Panc1 (cell line): ENCODE measurements at regions not wholly inside any gene's neighbourhood (a gene's known extent, or its start where the extent isn't known, plus 50 kb on each side); places are given as distances from the start of the nearest gene placed in this dataset.

Experiments
- ATAC-seq: fragments of 200-7000 bp; cut with Tn5 transposase; 2 replicates; pipeline ENCODE4 v1.9.1; 2020; ENCODE audit warnings: mild to moderate bottlenecking, moderate library complexity
- BruUV-seq: library from RNA; stranded (reverse); fragments of 400-500 nt; replicated peaks from 2 replicates; lab custom pipeline; 2021; lab: Mats Ljungman, UMichigan
- CTCF ChIA-PET: fragments of 300-600 bp; sonication (Branson Sonifier 250); formaldehyde crosslinking; loops from one replicate; lab custom pipeline; 2022; ENCODE audit warnings: antibody characterized with exemption; lab: Charles Lee
- POLR2A ChIA-PET: fragments of 300-600 bp; sonication (Branson Sonifier 250); formaldehyde crosslinking; loops from one replicate; lab custom pipeline; 2022; ENCODE audit warnings: antibody characterized with exemption; lab: Charles Lee
- DNase-seq: peaks from one replicate; pipeline ENCODE4 v3.0.0-alpha.2; 2010; ENCODE audit warnings: low read depth, low spot score
- H3K27ac ChIP-seq: 2 replicates; pipeline ENCODE4 v1.5.1; 2011; ENCODE audit warnings: mild to moderate bottlenecking, low read length, inconsistent platforms
- H3K27me3 ChIP-seq: fragments of 200-500 bp; sonication (Bioruptor generic); 2 replicates; pipeline ENCODE4 v1.6.0; 2014; ENCODE audit warnings: low read length, inconsistent platforms; ENCODE audit not compliant: control insufficient read depth, insufficient read depth
- H3K36me3 ChIP-seq: fragments of 200-500 bp; sonication (Bioruptor generic); 2 replicates; pipeline ENCODE4 v1.5.1; 2014; ENCODE audit warnings: inconsistent platforms, mild to moderate bottlenecking, low read length, moderate library complexity; ENCODE audit not compliant: control insufficient read depth, insufficient read depth
- H3K4me1 ChIP-seq: 2 replicates; pipeline ENCODE4 v1.5.1; 2011; ENCODE audit warnings: inconsistent platforms, mild to moderate bottlenecking, low read length, moderate library complexity; ENCODE audit not compliant: control insufficient read depth, insufficient read depth
- H3K4me3 ChIP-seq, 2 experiments: 2 replicates each; pipeline ENCODE4 v1.5.1; 2011 to 2012; ENCODE audit warnings: low read depth in 2 of 2, low read length in 2 of 2, mild to moderate bottlenecking in 2 of 2, inconsistent platforms in 1 of 2, moderate library complexity in 1 of 2
- H3K9me3 ChIP-seq: fragments of 200-500 bp; sonication (Bioruptor generic); 2 replicates; pipeline ENCODE4 v1.5.1; 2014; ENCODE audit warnings: low read depth, mild to moderate bottlenecking, inconsistent platforms, low read length, moderate library complexity; ENCODE audit not compliant: control insufficient read depth, insufficient read depth
- CTCF ChIP-seq: fragments of 450-650 bp; IDR thresholded peaks from 2 replicates; pipeline ENCODE4 v1.5.1; 2017; ENCODE audit warnings: mild to moderate bottlenecking
- POLR2AphosphoS5 ChIP-seq: IDR thresholded peaks from 2 replicates; pipeline ENCODE4 v1.6.1; 2012; ENCODE audit warnings: mild to moderate bottlenecking, low read depth, low read length, moderate library complexity
- SIN3A ChIP-seq: IDR thresholded peaks from 2 replicates; pipeline ENCODE4 v1.6.1; 2012; ENCODE audit warnings: low read depth, mild to moderate bottlenecking, low read length, moderate library complexity, borderline replicate concordance; ENCODE audit not compliant: insufficient read depth
- TCF7L2 ChIP-seq: IDR thresholded peaks from 2 replicates; pipeline ENCODE4 v1.6.1; 2011; ENCODE audit warnings: mild to moderate bottlenecking, low read depth, low read length, inconsistent platforms
- in situ Hi-C: cut with HindIII; loops from 2 replicates; pipeline ENCODE4 v1.10.0; 2016; ENCODE audit warnings: low sequenced_read_pairs, low pct_unique_long_range_greater_than_20kb
- intact Hi-C: fragments of 100-400 bp; cut with micrococcal nuclease; formaldehyde crosslinking; loops from one replicate; pipeline ENCODE4 v1.10.0; 2022; ENCODE audit not compliant: unreplicated experiment
- TF ChIP-seq, protein P1 (sequence below), 2 experiments: IDR thresholded peaks; 2 replicates each; pipeline ENCODE4 v1.6.1; 2011 to 2012; ENCODE audit warnings: low read depth in 2 of 2, control low read depth in 1 of 2, low read length in 1 of 2, mild to moderate bottlenecking in 1 of 2, moderate library complexity in 1 of 2; ENCODE audit not compliant: insufficient read depth in 1 of 2

DNA sequence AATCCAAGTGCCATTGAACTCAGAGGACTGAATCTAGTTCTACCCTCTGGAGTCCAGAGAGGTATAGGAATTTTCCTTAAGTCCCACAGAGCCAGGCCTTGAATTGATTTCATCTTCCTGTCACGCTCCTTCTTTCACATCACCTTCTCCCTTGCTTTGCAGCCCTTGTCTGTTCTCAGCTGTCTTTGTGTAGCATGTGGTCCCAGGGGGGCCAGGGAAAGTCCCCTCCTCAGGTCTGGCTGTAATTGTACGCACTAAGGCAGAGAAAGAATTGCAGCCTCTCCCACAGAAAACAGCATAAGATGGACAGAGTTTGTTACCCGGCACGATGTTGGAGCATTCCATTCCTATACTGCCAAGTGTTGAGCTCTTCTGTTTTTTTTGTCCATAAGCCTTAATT is 153.6 kb downstream of the FAM78B start:
- Histone ChIP-seq H3K4me3 (no peak overlapping the region), H3K4me1 (no peaks in the 10 kb centered on the region), H3K9me3 (no peaks in the 10 kb centered on the region), H3K27me3 (no peaks in the 10 kb centered on the region), H3K36me3 (no peaks in the 10 kb centered on the region), H3K27ac (no peak overlapping the region)
- BruUV-seq, result no TSS peak
- CTCF ChIA-PET, result no interaction called here
- intact Hi-C loops (no loop called here), in situ Hi-C loops (no loop called here)
- DNase-seq (no peak), ATAC-seq (no peak)
- POLR2A ChIA-PET, result no interaction called here
- TF ChIP-seq SIN3A (no peak), TCF7L2 (no peak), CTCF (no peak), POLR2AphosphoS5 (no peak)
- TF ChIP-seq, protein P1, sequence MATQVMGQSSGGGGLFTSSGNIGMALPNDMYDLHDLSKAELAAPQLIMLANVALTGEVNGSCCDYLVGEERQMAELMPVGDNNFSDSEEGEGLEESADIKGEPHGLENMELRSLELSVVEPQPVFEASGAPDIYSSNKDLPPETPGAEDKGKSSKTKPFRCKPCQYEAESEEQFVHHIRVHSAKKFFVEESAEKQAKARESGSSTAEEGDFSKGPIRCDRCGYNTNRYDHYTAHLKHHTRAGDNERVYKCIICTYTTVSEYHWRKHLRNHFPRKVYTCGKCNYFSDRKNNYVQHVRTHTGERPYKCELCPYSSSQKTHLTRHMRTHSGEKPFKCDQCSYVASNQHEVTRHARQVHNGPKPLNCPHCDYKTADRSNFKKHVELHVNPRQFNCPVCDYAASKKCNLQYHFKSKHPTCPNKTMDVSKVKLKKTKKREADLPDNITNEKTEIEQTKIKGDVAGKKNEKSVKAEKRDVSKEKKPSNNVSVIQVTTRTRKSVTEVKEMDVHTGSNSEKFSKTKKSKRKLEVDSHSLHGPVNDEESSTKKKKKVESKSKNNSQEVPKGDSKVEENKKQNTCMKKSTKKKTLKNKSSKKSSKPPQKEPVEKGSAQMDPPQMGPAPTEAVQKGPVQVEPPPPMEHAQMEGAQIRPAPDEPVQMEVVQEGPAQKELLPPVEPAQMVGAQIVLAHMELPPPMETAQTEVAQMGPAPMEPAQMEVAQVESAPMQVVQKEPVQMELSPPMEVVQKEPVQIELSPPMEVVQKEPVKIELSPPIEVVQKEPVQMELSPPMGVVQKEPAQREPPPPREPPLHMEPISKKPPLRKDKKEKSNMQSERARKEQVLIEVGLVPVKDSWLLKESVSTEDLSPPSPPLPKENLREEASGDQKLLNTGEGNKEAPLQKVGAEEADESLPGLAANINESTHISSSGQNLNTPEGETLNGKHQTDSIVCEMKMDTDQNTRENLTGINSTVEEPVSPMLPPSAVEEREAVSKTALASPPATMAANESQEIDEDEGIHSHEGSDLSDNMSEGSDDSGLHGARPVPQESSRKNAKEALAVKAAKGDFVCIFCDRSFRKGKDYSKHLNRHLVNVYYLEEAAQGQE (IDR thresholded peaks at IDR 0.05; ENCODE audit: insufficient read depth in 1 of 2, low read depth in 2 of 2, low read length in 1 of 2), result no peak

DNA sequence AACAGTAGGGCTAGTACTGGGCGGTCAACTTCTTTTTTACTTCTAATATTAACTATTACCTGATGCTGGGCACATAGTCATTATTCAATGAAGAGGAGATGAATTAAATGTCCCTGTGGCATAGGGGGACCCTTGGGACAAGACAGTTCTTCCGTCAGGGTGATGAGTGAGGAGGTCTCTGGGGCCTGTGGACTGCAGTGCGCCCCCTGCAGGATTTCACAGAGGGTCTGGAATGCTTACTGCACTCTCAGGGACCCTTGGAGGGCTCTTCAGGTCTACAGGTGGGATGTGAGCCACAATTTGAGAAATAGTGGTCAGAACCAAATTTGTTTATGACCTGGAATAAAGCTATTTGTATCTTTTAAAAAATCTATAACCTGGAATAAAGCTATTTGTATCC is 149.4 kb downstream of the FAM78B start:
- Histone ChIP-seq H3K27ac (no peak overlapping the region), H3K4me3 (no peak overlapping the region), H3K9me3 (no peaks in the 10 kb centered on the region), H3K4me1 (no peaks in the 10 kb centered on the region), H3K27me3 (0 out of 2 replicates have a peak, but pooled peaks cover 4% of the 10 kb centered on the region), H3K36me3 (no peaks in the 10 kb centered on the region)
- in situ Hi-C loops (no loop called here), intact Hi-C loops (no loop called here)
- no TSS peak for BruUV-seq
- POLR2A ChIA-PET, result no interaction called here
- TF ChIP-seq TCF7L2 (no peak), SIN3A (no peak), POLR2AphosphoS5 (no peak), CTCF (peak; percentile 30)
- TF ChIP-seq, protein P1 (IDR thresholded peaks at IDR 0.05; ENCODE audit: insufficient read depth in 1 of 2, low read depth in 2 of 2, low read length in 1 of 2), result no peak
- CTCF ChIA-PET, result no interaction called here
- DNase-seq (no peak), ATAC-seq (no peak)
